Osteocyte (in vitro differentiated cells): ENCODE measurements at regions not wholly inside any gene's neighbourhood (a gene's known extent, or its start where the extent isn't known, plus 50 kb on each side); places are given as distances from the start of the nearest gene placed in this dataset.

ENCODE experiments used
- DNase-seq: peaks from one replicate; pipeline ENCODE4 v3.0.0; 2021; ENCODE audit warnings: mixed read lengths; ENCODE audit not compliant: unreplicated experiment; ENCODE audit errors: extremely low spot score
- H3K27ac Mint-ChIP-seq: one replicate; pipeline ENCODE4 v1.8.0; 2021; ENCODE audit warnings: mild to moderate bottlenecking, mixed read lengths; ENCODE audit not compliant: unreplicated experiment
- H3K27me3 Mint-ChIP-seq: one replicate; pipeline ENCODE4 v1.8.0; 2021; ENCODE audit warnings: mixed read lengths; ENCODE audit not compliant: unreplicated experiment
- H3K36me3 Mint-ChIP-seq: one replicate; pipeline ENCODE4 v1.8.0; 2021; ENCODE audit warnings: mixed read lengths; ENCODE audit not compliant: unreplicated experiment
- H3K4me1 Mint-ChIP-seq: one replicate; pipeline ENCODE4 v1.8.0; 2021; ENCODE audit warnings: mixed read lengths; ENCODE audit not compliant: unreplicated experiment
- H3K4me3 Mint-ChIP-seq: one replicate; pipeline ENCODE4 v1.8.0; 2021; ENCODE audit warnings: mild to moderate bottlenecking, moderate library complexity, mixed read lengths; ENCODE audit not compliant: unreplicated experiment
- H3K9me3 Mint-ChIP-seq: one replicate; pipeline ENCODE4 v1.8.0; 2021; ENCODE audit warnings: mixed read lengths; ENCODE audit not compliant: unreplicated experiment
- CTCF ChIP-seq: fragments of 200-600 bp; sonication (generic); IDR thresholded peaks from 2 replicates; pipeline ENCODE4 v1.5.0; 2021; ENCODE audit warnings: antibody characterized with exemption, mild to moderate bottlenecking, moderate library complexity

GRCh38 chr4:146087856-146088255 lies 87.7 kb upstream of the LSM6 start:
- no peaks in the 10 kb centered on the region for H3K4me1 Mint-ChIP-seq
- no peaks in the 10 kb centered on the region for H3K9me3 Mint-ChIP-seq
- no peak for DNase-seq
- H3K4me3 Mint-ChIP-seq = no peak overlapping the region
- H3K27me3 Mint-ChIP-seq = peaks cover 6% of the 10 kb centered on the region
- H3K27ac Mint-ChIP-seq = no peak overlapping the region
- TF ChIP-seq CTCF = no peak
- no peaks in the 10 kb centered on the region for H3K36me3 Mint-ChIP-seq

GRCh38 chr4:146076081-146076480 lies 99.4 kb upstream of the LSM6 start:
- Mint-ChIP-seq H3K27me3 (peaks cover 9% of the 10 kb centered on the region), H3K4me1 (no peaks in the 10 kb centered on the region), H3K4me3 (no peak overlapping the region), H3K36me3 (no peaks in the 10 kb centered on the region), H3K27ac (no peak overlapping the region), H3K9me3 (no peaks in the 10 kb centered on the region)
- DNase-seq = no peak
- TF ChIP-seq CTCF = no peak

GRCh38 chr4:146073517-146073916 lies 102.0 kb upstream of the LSM6 start:
- no peak for DNase-seq
- H3K4me3 Mint-ChIP-seq = no peak overlapping the region
- no peaks in the 10 kb centered on the region for H3K4me1 Mint-ChIP-seq
- no peaks in the 10 kb centered on the region for H3K36me3 Mint-ChIP-seq
- H3K9me3 Mint-ChIP-seq = no peaks in the 10 kb centered on the region
- TF ChIP-seq CTCF = no peak
- peaks cover 15% of the 10 kb centered on the region for H3K27me3 Mint-ChIP-seq
- H3K27ac Mint-ChIP-seq = no peak overlapping the region

GRCh38 chr4:146072376-146072775 lies 103.1 kb upstream of the LSM6 start:
- Mint-ChIP-seq H3K27me3 (peaks cover 12% of the 10 kb centered on the region), H3K9me3 (no peaks in the 10 kb centered on the region), H3K27ac (no peak overlapping the region), H3K4me3 (no peak overlapping the region), H3K36me3 (no peaks in the 10 kb centered on the region), H3K4me1 (no peaks in the 10 kb centered on the region)
- DNase-seq = no peak
- TF ChIP-seq CTCF = no peak

- Mint-ChIP-seq H3K9me3 (no peaks in the 10 kb centered on the region), H3K27me3 (peaks cover 17% of the 10 kb centered on the region), H3K36me3 (no peaks in the 10 kb centered on the region)
Observed at GRCh38 chr4:146071390-146071789, 104.1 kb upstream of the LSM6 start.

More at GRCh38 chr4:146071390-146071789, 104.1 kb upstream of the LSM6 start:
- Mint-ChIP-seq H3K4me3 (no peak overlapping the region), H3K27ac (no peak overlapping the region), H3K4me1 (no peaks in the 10 kb centered on the region)
- DNase-seq = no peak
- no peak for TF ChIP-seq CTCF
